NB4 (cell line): ENCODE measurements at regions not wholly inside any gene's neighbourhood (a gene's known extent, or its start where the extent isn't known, plus 50 kb on each side); places are given as distances from the start of the nearest gene placed in this dataset.

ENCODE experiments used
- MYC ChIP-seq: IDR thresholded peaks from 2 replicates; pipeline ENCODE4 v1.6.1; 2011; ENCODE audit warnings: low read depth, low read length
- POLR2A ChIP-seq: IDR thresholded peaks from 2 replicates; pipeline ENCODE4 v1.6.1; 2011; ENCODE audit warnings: mild to moderate bottlenecking; ENCODE audit not compliant: insufficient read length; ENCODE audit errors: extremely low read depth
- TF ChIP-seq, protein P1 (sequence below): IDR thresholded peaks from one replicate; pipeline ENCODE4 v1.5.1; 2012; ENCODE audit warnings: low read depth, low read length
- TF ChIP-seq, protein P2 (sequence below): IDR thresholded peaks from 2 replicates; pipeline ENCODE4 v1.6.1; 2011; ENCODE audit warnings: low read depth, low read length

DNA sequence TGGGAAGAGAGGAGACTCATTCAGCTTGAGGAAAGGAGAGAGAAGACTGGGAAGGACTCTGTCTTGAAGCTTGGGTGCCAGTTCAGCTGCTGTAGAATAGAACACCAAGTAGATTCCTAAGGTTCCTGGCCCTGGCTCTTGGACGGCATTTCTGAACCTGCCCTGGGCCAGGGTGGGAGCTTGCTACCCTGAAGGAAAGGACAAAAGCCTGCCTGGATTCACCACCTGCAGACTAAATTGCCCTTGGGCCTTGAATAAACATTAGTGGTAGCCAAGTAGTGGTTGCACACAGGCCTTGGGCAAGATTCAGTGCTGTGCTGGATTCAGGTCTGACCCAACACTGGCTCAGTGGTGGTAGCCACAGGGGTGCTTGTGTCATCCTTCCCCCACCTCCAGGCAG, 588.4 kb upstream of the AMOT start:
- TF ChIP-seq POLR2A (no peak), MYC (no peak)
- TF ChIP-seq, protein P1, sequence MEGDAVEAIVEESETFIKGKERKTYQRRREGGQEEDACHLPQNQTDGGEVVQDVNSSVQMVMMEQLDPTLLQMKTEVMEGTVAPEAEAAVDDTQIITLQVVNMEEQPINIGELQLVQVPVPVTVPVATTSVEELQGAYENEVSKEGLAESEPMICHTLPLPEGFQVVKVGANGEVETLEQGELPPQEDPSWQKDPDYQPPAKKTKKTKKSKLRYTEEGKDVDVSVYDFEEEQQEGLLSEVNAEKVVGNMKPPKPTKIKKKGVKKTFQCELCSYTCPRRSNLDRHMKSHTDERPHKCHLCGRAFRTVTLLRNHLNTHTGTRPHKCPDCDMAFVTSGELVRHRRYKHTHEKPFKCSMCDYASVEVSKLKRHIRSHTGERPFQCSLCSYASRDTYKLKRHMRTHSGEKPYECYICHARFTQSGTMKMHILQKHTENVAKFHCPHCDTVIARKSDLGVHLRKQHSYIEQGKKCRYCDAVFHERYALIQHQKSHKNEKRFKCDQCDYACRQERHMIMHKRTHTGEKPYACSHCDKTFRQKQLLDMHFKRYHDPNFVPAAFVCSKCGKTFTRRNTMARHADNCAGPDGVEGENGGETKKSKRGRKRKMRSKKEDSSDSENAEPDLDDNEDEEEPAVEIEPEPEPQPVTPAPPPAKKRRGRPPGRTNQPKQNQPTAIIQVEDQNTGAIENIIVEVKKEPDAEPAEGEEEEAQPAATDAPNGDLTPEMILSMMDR = no peak
- TF ChIP-seq, protein P2, sequence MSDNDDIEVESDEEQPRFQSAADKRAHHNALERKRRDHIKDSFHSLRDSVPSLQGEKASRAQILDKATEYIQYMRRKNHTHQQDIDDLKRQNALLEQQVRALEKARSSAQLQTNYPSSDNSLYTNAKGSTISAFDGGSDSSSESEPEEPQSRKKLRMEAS = no peak
